Neural crest cell (in vitro differentiated cells): ENCODE measurements at regions not wholly inside any gene's neighbourhood (a gene's known extent, or its start where the extent isn't known, plus 50 kb on each side); places are given as distances from the start of the nearest gene placed in this dataset.

Experiments used
- DNase-seq: peaks from one replicate; pipeline ENCODE4 v3.0.0; 2021; ENCODE audit warnings: low read depth, mixed read lengths, low spot score
- H3K27ac Mint-ChIP-seq: one replicate; pipeline ENCODE4 v1.8.0; 2021; ENCODE audit warnings: mild to moderate bottlenecking, mixed read lengths; ENCODE audit not compliant: unreplicated experiment
- H3K27me3 Mint-ChIP-seq: 2 replicates; pipeline ENCODE4 v1.8.0; 2021; ENCODE audit warnings: low read depth, mild to moderate bottlenecking, mixed read lengths
- H3K36me3 Mint-ChIP-seq: 2 replicates; pipeline ENCODE4 v1.8.0; 2021; ENCODE audit warnings: low read depth, mild to moderate bottlenecking, mixed read lengths
- H3K4me1 Mint-ChIP-seq: 2 replicates; pipeline ENCODE4 v1.8.0; 2021; ENCODE audit warnings: mixed read lengths
- H3K4me3 Mint-ChIP-seq: one replicate; pipeline ENCODE4 v1.8.0; 2021; ENCODE audit warnings: mild to moderate bottlenecking, mixed read lengths
- H3K9me3 Mint-ChIP-seq: 2 replicates; pipeline ENCODE4 v1.8.0; 2021; ENCODE audit warnings: mixed read lengths
- CTCF ChIP-seq: fragments of 200-600 bp; sonication (generic); conservative IDR thresholded peaks from 2 replicates; pipeline ENCODE4 v1.5.0; 2021; ENCODE audit warnings: antibody characterized with exemption, mild to moderate bottlenecking

- Mint-ChIP-seq H3K4me1 (peaks cover 8% of the 10 kb centered on the region), H3K9me3 (peaks cover 3% of the 10 kb centered on the region), H3K36me3 (no peaks in the 10 kb centered on the region), H3K4me3 (no peak overlapping the region), H3K27ac (no peak overlapping the region), H3K27me3 (no peaks in the 10 kb centered on the region)
- TF ChIP-seq CTCF = no peak
- no peak for DNase-seq
Measured at GRCh38 chr18:42233908-42234307, 278.9 kb downstream of the PIK3C3 start.

GRCh38 chr18:42242758-42243157, 287.7 kb downstream of the PIK3C3 start:
- Mint-ChIP-seq H3K27ac (no peak overlapping the region), H3K4me3 (no peak overlapping the region), H3K9me3 (peaks cover 12% of the 10 kb centered on the region), H3K27me3 (no peaks in the 10 kb centered on the region), H3K4me1 (peaks cover 9% of the 10 kb centered on the region), H3K36me3 (peaks cover 2% of the 10 kb centered on the region)
- TF ChIP-seq CTCF = no peak
- no peak for DNase-seq

- no peak for DNase-seq
- TF ChIP-seq CTCF = no peak
- no peak overlapping the region for H3K4me3 Mint-ChIP-seq
- H3K9me3 Mint-ChIP-seq = peaks cover 5% of the 10 kb centered on the region
- H3K4me1 Mint-ChIP-seq = peaks cover 9% of the 10 kb centered on the region
- H3K27ac Mint-ChIP-seq = no peak overlapping the region
- H3K36me3 Mint-ChIP-seq = no peaks in the 10 kb centered on the region
- H3K27me3 Mint-ChIP-seq = no peaks in the 10 kb centered on the region
Measured at GRCh38 chr18:42245137-42245536, 290.1 kb downstream of the PIK3C3 start.

GRCh38 chr18:42255908-42256765, 301.1 kb downstream of the PIK3C3 start:
- H3K9me3 Mint-ChIP-seq = no peaks in the 10 kb centered on the region
- no peak for TF ChIP-seq CTCF
- no peak for DNase-seq
- no peak overlapping the region for H3K4me3 Mint-ChIP-seq
- H3K4me1 Mint-ChIP-seq = no peaks in the 10 kb centered on the region
- H3K27ac Mint-ChIP-seq = no peak overlapping the region
- H3K27me3 Mint-ChIP-seq = no peaks in the 10 kb centered on the region
- H3K36me3 Mint-ChIP-seq = no peaks in the 10 kb centered on the region

- DNase-seq = no peak
- H3K27ac Mint-ChIP-seq = no peak overlapping the region
- no peaks in the 10 kb centered on the region for H3K27me3 Mint-ChIP-seq
- no peaks in the 10 kb centered on the region for H3K36me3 Mint-ChIP-seq
- no peak overlapping the region for H3K4me3 Mint-ChIP-seq
- TF ChIP-seq CTCF = no peak
- H3K4me1 Mint-ChIP-seq = no peaks in the 10 kb centered on the region
- no peaks in the 10 kb centered on the region for H3K9me3 Mint-ChIP-seq
Measured at GRCh38 chr18:42258301-42258965, 303.4 kb downstream of the PIK3C3 start.
